Activated CD4-positive, alpha-beta T cell treated with anti-CD3 and anti-CD28 coated beads, Interleukin-2, amount 50 U/mL, for 1 hour (primary cell): ENCODE measurements at regions not wholly inside any gene's neighbourhood (a gene's known extent, or its start where the extent isn't known, plus 50 kb on each side); places are given as distances from the start of the nearest gene placed in this dataset.
"Not testable (repeated sequence)": the region's sequence is repeated elsewhere in the genome, so short reads cannot be mapped to it uniquely, and the experiment has no call there.

Experiments
- DNase-seq: peaks from one replicate; pipeline ENCODE4 v3.0.0-alpha.2; 2020

- DNase-seq = no peak
These were observed 129.9 kb downstream of the NOC3L start for GRCh38 chr10:94232711-94233383.

GRCh38 chr10:94235461-94235860 lies 127.3 kb downstream of the NOC3L start:
- DNase-seq = no peak

- DNase-seq = no peak
These were observed 124.6 kb downstream of the NOC3L start for GRCh38 chr10:94238006-94238617.

GRCh38 chr10:94239696-94240095 lies 123.0 kb downstream of the NOC3L start:
- no peak for DNase-seq

GRCh38 chr10:94240491-94240890 lies 122.2 kb downstream of the NOC3L start:
- DNase-seq = no peak

- no peak for DNase-seq
These were observed 121.8 kb downstream of the NOC3L start for GRCh38 chr10:94240901-94241300.

GRCh38 chr10:94251098-94251497 lies 111.6 kb downstream of the NOC3L start:
- DNase-seq = no peak

- DNase-seq = no peak
These were observed 111.2 kb downstream of the NOC3L start for GRCh38 chr10:94251568-94251967.

- not testable (repeated sequence) for DNase-seq
These were observed 105.3 kb downstream of the NOC3L start for GRCh38 chr10:94257407-94257806.

- DNase-seq = no peak
These were observed 102.3 kb downstream of the NOC3L start for GRCh38 chr10:94260455-94260854.

- no peak for DNase-seq
These were observed 98.7 kb downstream of the NOC3L start for GRCh38 chr10:94264085-94264484.

GRCh38 chr10:94266091-94266490 lies 96.6 kb downstream of the NOC3L start:
- no peak for DNase-seq

GRCh38 chr10:94268652-94269051 lies 94.1 kb downstream of the NOC3L start:
- no peak for DNase-seq

GRCh38 chr10:94274142-94274787 lies 88.5 kb downstream of the NOC3L start:
- no peak for DNase-seq

- no peak for DNase-seq
These were observed 86.6 kb downstream of the NOC3L start for GRCh38 chr10:94276140-94276539.

GRCh38 chr10:94277450-94277849 lies 85.3 kb downstream of the NOC3L start:
- no peak for DNase-seq

- peak; percentile 51 for DNase-seq
These were observed 82.7 kb downstream of the NOC3L start for GRCh38 chr10:94279835-94280709.

GRCh38 chr10:94281654-94282053 lies 81.1 kb downstream of the NOC3L start:
- no peak for DNase-seq

GRCh38 chr10:94282369-94282768 lies 80.4 kb downstream of the NOC3L start:
- no peak for DNase-seq
